NCI-H1930 (cell line): ENCODE measurements at regions not wholly inside any gene's neighbourhood (a gene's known extent, or its start where the extent isn't known, plus 50 kb on each side); places are given as distances from the start of the nearest gene placed in this dataset.
"Not testable (repeated sequence)": the region's sequence is repeated elsewhere in the genome, so short reads cannot be mapped to it uniquely, and the experiment has no call there.

Experiments used
- DNase-seq, 2 experiments: peaks; one replicate each; lab custom pipeline; 2025; lab: John Stamatoyannopoulos, UW

- no peak for DNase-seq
These were observed 174.5 kb downstream of the CD83 start for GRCh38 chr6:14292119-14292518.

- DNase-seq = no peak
These were observed 176.8 kb downstream of the CD83 start for GRCh38 chr6:14294270-14294951.

- not testable (repeated sequence) for DNase-seq
These were observed 179.1 kb downstream of the CD83 start for GRCh38 chr6:14296698-14297097.

GRCh38 chr6:14297118-14297517 lies 179.5 kb downstream of the CD83 start:
- not testable (repeated sequence) for DNase-seq

GRCh38 chr6:14300189-14300588 lies 182.6 kb downstream of the CD83 start:
- not testable (repeated sequence) for DNase-seq

- not testable (repeated sequence) for DNase-seq
These were observed 183.1 kb downstream of the CD83 start for GRCh38 chr6:14300721-14301120.

GRCh38 chr6:14301477-14301876 lies 183.9 kb downstream of the CD83 start:
- DNase-seq = not testable (repeated sequence)

GRCh38 chr6:14305131-14305530 lies 187.6 kb downstream of the CD83 start:
- no peak for DNase-seq

- no peak for DNase-seq
These were observed 188.1 kb downstream of the CD83 start for GRCh38 chr6:14305624-14306023.

- no peak for DNase-seq
These were observed 188.8 kb downstream of the CD83 start for GRCh38 chr6:14306151-14306906.

GRCh38 chr6:14309516-14309915 lies 191.9 kb downstream of the CD83 start:
- no peak for DNase-seq

GRCh38 chr6:14309951-14310445 lies 192.4 kb downstream of the CD83 start:
- no peak for DNase-seq

- no peak for DNase-seq
These were observed 193.4 kb downstream of the CD83 start for GRCh38 chr6:14310960-14311359.

- DNase-seq = no peak
These were observed 195.0 kb downstream of the CD83 start for GRCh38 chr6:14312587-14312986.

- no peak for DNase-seq
These were observed 195.7 kb downstream of the CD83 start for GRCh38 chr6:14313248-14313647.

- no peak for DNase-seq
These were observed 197.8 kb downstream of the CD83 start for GRCh38 chr6:14315353-14315752.

- no peak for DNase-seq
These were observed 199.2 kb downstream of the CD83 start for GRCh38 chr6:14316651-14317386.

- no peak for DNase-seq
These were observed 199.9 kb downstream of the CD83 start for GRCh38 chr6:14317387-14317970.

GRCh38 chr6:14320332-14320731 lies 202.8 kb downstream of the CD83 start:
- no peak for DNase-seq

- DNase-seq = no peak
These were observed 204.6 kb downstream of the CD83 start for GRCh38 chr6:14321992-14322772.

GRCh38 chr6:14322841-14323240 lies 205.3 kb downstream of the CD83 start:
- DNase-seq = no peak
